HG02981 (cell line): ENCODE measurements at regions not wholly inside any gene's neighbourhood (a gene's known extent, or its start where the extent isn't known, plus 50 kb on each side); places are given as distances from the start of the nearest gene placed in this dataset.
"Not testable (repeated sequence)": the region's sequence is repeated elsewhere in the genome, so short reads cannot be mapped to it uniquely, and the experiment has no call there.

Source experiments
- ATAC-seq: cut with Tn5 transposase; IDR thresholded peaks from one replicate; pipeline ENCODE4 v1.9.1; 2021; ENCODE audit warnings: mild to moderate bottlenecking, moderate library complexity; ENCODE audit not compliant: unreplicated experiment

DNA sequence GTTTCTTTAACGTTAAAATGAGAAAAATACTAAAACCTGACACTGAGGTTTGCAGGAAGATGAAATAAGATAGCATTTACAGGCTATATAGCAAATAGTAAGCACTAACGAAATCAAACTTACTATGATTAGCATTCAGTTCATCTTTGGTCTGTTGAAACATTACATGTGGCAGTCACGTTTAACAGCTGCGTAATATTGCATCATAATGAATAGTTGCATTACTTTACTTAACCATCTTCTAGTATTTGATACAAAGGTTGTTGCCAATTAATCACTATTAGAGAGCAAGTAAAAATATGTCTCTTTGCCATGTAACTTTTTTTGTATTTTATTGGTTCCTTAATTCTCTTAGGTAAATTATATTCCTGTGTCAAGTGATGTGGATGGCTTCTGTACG, 131.8 kb upstream of the GHITM start:
- no peak for ATAC-seq

GRCh38 chr10:84008878-84009277, 130.4 kb upstream of the GHITM start:
- ATAC-seq = peak; percentile 46

DNA sequence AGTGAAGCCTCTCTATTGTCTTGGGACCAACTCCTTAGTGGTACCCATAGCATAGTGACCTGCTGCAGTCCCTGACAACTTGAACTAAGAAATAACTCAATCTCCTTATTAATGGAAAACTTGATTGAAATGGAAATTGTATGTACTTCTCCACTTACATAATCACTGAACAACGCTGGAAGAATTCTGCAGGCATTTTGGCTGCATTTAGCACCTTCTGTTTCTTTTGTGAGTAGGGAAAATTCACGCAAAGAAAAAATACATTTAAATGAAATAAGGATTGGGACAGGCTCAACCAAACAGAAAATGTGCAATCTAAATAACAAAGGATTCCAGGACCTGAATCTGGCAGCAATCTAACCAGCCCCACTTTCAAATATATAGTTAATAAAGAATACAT, 126.9 kb upstream of the GHITM start:
- ATAC-seq = no peak

DNA sequence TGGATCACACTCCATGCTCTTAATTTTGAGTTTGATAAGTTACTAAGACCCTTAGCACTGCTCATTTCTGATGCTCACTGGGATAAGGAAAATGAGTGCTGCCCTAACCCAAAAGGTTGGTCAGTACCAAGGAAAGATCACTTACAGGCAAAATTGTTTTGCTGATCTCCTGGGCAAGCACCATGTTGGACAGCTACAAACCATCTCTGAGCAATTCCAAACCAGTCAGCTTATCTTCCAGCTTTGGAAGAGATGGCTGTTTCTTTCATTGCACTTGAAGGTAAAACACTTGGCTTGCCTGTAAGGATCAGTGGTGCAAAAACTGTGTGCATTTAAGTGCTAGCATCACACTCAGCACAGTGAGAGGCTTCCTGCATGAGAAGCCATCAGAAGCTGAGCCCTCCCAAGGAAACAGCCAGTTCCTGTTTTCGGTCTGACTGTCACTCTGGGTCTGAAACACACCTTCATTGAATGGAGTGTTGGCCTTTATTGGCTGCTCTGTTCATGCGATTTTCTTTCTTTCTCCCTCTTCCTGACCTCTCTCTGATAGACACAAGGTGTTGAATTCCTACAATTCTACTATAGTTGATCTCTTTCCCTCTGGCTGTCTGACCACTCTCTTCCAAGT, 126.4 kb upstream of the GHITM start:
- peak; percentile 96 for ATAC-seq

DNA sequence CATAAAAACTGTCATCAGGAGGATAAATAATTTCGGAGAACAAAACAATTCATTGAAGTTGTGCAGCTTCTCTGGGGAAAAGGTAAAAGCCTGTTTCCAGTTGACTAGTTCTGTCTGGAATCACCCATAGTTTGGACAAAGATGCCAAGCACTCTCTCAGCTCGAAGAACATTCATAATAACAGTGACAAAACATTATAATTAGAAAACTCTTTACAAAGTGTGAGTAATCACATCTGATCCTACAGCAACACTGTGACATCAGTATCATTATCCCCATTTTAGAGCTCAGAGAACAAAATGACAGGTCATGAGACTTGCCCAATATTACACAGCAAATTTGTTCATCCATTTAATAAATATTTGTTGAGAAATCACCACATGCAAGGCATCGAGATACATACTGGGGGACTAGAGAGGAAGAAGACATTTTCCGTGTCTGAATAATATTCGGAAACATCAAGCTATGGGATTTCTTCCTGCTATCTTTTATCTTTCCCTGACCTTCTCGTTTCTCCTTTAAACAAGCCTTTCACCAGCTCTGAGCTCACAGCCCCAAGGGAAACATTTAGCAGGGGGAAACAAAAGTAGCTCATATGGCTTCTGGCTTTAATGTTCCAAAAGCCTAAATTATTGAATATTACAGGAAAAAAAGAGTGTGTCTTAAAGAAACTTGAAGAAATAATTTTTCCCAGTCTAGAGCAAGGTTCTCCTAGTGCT, 123.3 kb upstream of the GHITM start:
- no peak for ATAC-seq

DNA sequence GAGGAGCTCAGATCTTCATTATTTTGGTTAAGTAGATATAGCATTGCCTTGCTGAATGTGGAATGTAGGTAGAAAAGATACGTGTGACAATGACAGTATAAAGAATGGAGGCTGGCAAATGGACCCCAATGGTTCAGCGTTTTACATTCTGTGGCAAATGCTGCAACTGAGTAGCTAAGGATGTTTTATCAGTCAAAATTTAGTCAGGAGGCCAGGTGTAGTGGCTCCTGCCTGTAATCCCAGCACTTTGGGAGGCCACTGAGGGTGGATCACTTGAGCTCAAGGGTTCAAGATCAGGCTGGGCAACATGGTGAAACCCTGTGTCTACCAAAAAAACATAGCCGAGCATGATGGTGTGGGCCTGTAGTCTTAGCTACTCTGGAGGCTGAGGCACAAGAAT, 120.5 kb upstream of the GHITM start:
- no peak for ATAC-seq

GRCh38 chr10:84019854-84020458, 119.4 kb upstream of the GHITM start:
- not testable (repeated sequence) for ATAC-seq

GRCh38 chr10:84026821-84027257, 112.5 kb upstream of the GHITM start:
- ATAC-seq = peak; percentile 68

DNA sequence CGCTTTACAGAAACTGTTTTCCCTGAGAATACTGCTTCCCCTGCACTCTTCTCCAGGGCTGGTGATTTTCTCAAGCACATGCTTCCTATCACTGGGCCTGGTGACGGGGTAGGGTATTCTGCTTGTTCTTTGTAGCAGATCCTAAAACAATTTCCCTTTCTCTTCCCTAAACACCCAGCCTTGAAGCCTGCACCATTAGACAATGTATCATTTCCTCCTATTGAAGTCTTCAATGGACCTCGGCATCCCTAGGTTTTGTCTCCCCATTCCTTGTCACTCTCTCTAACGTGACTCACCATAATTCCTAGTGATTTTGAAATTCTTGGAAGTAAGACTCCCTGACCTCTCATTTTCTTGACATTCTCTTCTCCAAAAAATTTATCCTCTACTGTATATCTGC, 109.5 kb upstream of the GHITM start:
- no peak for ATAC-seq

- no peak for ATAC-seq
These were observed 101.3 kb upstream of the GHITM start for GRCh38 chr10:84038035-84038434.

DNA sequence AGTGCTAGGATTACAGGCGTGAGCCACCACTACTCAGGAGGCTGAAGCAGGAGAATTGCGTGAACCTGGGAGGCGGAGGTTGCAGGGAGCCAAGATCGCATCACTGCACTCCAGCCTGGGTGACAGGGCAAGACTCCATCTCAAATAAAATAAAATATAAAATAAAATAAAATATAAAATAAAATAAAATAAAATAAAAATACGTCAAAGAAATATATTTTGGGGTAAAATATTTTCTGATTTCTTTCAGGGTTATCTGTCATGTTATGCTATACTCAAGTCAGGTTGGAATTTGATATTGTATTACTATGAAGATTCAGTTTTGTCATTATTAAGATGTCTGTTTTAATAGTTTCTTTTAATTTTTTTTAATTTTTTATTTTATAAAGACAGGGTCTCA, 99.4 kb upstream of the GHITM start:
- no peak for ATAC-seq

GRCh38 chr10:84047258-84048010, 91.9 kb upstream of the GHITM start:
- ATAC-seq = no peak

GRCh38 chr10:84049645-84050011, 89.7 kb upstream of the GHITM start:
- ATAC-seq = no peak

DNA sequence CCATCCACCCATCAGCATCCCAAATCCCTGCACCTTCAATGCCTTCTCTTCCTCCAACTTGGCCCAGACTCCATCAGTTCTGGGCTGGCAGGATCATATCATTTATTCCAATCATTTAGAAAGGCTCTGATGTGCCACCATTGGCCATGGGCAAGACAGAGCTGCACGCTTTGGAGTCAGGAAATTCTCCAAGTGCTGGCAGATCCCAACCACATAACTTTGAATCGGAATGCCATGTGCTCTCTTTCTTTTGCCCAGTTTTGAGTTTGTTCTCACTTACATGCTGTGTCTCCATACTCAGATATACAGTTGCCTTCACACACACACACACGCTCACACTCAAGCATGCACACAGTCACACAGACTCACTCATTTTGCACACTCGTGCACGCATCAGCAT, 85.7 kb upstream of the GHITM start:
- ATAC-seq = no peak

GRCh38 chr10:84054743-84055142, 84.6 kb upstream of the GHITM start:
- no peak for ATAC-seq

GRCh38 chr10:84059526-84059925, 79.8 kb upstream of the GHITM start:
- no peak for ATAC-seq

DNA sequence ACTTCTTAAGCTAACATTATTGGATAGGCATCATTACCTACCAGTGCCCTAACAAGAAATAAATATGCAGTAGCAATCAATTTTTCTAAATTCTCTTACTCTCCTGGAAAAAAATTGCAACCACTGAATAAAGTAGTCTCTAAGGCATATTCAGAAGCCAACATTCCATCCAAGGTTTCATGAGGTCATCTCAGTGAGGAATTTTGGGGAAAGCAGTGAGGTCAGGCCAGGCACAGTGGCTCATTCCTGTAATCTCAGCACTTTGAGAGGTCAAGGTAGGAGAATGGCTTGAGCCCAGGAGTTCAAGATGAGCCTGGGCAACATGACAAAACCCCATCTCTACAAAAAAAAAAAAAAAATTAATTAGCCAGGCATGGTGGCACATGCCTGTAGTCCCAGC, 75.9 kb upstream of the GHITM start:
- ATAC-seq = no peak

- ATAC-seq = no peak
These were observed 73.3 kb upstream of the GHITM start for GRCh38 chr10:84065804-84066601.

DNA sequence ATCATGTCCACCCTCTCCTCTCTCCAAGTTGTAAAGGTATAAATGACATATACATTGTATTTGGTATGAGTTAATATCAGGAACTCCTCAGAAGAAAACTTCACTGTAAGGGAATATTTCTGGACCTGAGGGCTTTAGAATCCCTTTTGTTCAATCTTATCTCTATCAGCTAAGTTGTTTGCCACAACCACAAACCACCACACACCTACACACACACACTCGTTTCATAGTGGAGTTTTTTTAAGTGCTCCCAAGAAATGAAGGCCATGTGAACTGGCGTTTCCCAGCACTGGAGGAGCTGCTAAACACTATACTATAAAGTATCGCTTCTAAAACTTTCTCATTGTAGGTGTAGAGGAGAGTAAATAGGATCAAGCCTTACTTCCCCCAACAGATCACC, 64.8 kb upstream of the GHITM start:
- ATAC-seq = no peak

DNA sequence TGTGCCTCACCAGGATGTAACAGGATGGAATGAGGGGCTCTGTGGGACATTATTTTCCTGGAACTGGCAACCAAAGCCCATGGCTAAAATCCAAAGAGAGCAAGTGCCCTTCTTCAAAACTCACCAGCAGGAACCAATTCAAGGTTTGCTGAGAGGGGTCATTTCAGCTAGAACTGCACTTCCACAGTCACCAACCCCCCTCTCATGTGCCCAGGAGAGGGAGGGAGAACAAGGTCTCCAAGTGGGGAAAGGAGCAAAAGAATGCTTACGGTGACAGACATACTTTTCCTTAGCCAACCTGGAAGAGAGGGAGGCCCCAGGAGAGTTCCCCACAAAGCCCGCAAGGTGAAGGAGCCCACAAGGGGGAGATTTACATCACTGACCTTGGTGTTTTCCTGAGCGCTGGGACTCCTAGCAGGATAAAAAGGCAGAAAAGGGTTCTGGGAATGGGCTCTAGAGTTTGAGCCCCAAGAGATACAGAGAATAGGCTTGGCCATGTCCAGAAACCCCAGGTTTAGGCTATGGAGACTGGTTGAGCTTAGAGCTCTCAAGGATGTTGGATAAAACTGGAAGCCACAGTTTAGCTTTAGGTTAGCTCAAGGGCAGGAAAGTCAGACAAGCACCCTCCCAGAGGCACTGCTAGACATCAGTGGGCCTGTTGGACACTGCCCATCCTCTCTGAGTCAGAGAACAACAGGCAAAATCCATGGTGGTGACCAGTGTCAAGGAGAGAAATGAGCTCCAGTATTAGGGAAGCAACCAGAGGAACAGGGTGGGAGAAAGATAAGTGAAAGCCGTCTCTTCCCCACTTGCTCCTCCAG, 63.9 kb upstream of the GHITM start:
- no peak for ATAC-seq
